H9 (cell line): ENCODE measurements at regions not wholly inside any gene's neighbourhood (a gene's known extent, or its start where the extent isn't known, plus 50 kb on each side); places are given as distances from the start of the nearest gene placed in this dataset.

Source experiments
- DNase-seq: peaks from one replicate; pipeline ENCODE4 v3.0.0-alpha.2; 2017
- H2AFZ ChIP-seq: one replicate; pipeline ENCODE4 v1.6.1; 2013; ENCODE audit warnings: mild to moderate bottlenecking, low read length, control low read depth, moderate library complexity
- H2AK5ac ChIP-seq: 2 replicates; pipeline ENCODE4 v1.6.1; 2013; ENCODE audit warnings: low read length, control low read depth, mixed read lengths; ENCODE audit not compliant: insufficient read length
- H2BK120ac ChIP-seq: one replicate; pipeline ENCODE4 v1.6.1; 2013; ENCODE audit warnings: low read depth, mild to moderate bottlenecking, low read length, control low read depth, inconsistent platforms; ENCODE audit not compliant: poor library complexity, severe bottlenecking
- H2BK12ac ChIP-seq: 2 replicates; pipeline ENCODE4 v1.6.1; 2013; ENCODE audit warnings: low read length, control low read depth, mixed read lengths, low read depth; ENCODE audit not compliant: insufficient read length
- H2BK15ac ChIP-seq: 2 replicates; pipeline ENCODE4 v1.6.1; 2013; ENCODE audit warnings: low read depth, low read length, control low read depth
- H2BK20ac ChIP-seq: one replicate; pipeline ENCODE4 v1.6.1; 2013; ENCODE audit warnings: low read depth, mild to moderate bottlenecking, low read length, control low read depth, inconsistent platforms; ENCODE audit not compliant: poor library complexity, severe bottlenecking
- H2BK5ac ChIP-seq: 2 replicates; pipeline ENCODE4 v1.6.1; 2013; ENCODE audit warnings: low read length, control low read depth, mixed read lengths; ENCODE audit not compliant: insufficient read length
- H3K14ac ChIP-seq: 2 replicates; pipeline ENCODE4 v1.6.1; 2013; ENCODE audit warnings: low read length, control low read depth; ENCODE audit not compliant: insufficient read depth
- H3K18ac ChIP-seq: 2 replicates; pipeline ENCODE4 v1.6.1; 2013; ENCODE audit warnings: low read depth, mild to moderate bottlenecking, mixed read lengths, low read length, control low read depth; ENCODE audit not compliant: insufficient read length
- H3K23ac ChIP-seq: 2 replicates; pipeline ENCODE4 v1.6.1; 2013; ENCODE audit warnings: low read length, control low read depth, mixed read lengths, low read depth; ENCODE audit not compliant: insufficient read length
- H3K23me2 ChIP-seq: 2 replicates; pipeline ENCODE4 v1.6.1; 2013; ENCODE audit warnings: low read depth, mild to moderate bottlenecking, mixed read lengths, low read length, control low read depth; ENCODE audit not compliant: insufficient read length, poor library complexity, severe bottlenecking
- H3K27ac ChIP-seq: 2 replicates; pipeline ENCODE4 v1.5.1; 2013; ENCODE audit warnings: low read length, control low read depth, mixed read lengths, low read depth; ENCODE audit not compliant: insufficient read length
- H3K27me3 ChIP-seq: 2 replicates; pipeline ENCODE4 v1.6.1; 2013; ENCODE audit warnings: low read length, control low read depth, inconsistent platforms; ENCODE audit not compliant: insufficient read depth
- H3K4ac ChIP-seq: 2 replicates; pipeline ENCODE4 v1.6.1; 2013; ENCODE audit warnings: low read depth, mild to moderate bottlenecking, control low read depth, inconsistent platforms, low read length, moderate library complexity
- H3K4me1 ChIP-seq: 2 replicates; pipeline ENCODE4 v1.6.1; 2013; ENCODE audit warnings: low read length, control low read depth, inconsistent platforms; ENCODE audit not compliant: insufficient read depth
- H3K4me2 ChIP-seq: 2 replicates; pipeline ENCODE4 v1.6.1; 2013; ENCODE audit warnings: low read length, control low read depth, mixed read lengths; ENCODE audit not compliant: insufficient read length, insufficient read depth
- H3K56ac ChIP-seq: 2 replicates; pipeline ENCODE4 v1.6.1; 2013; ENCODE audit warnings: low read depth, mild to moderate bottlenecking, mixed read lengths, low read length, control low read depth; ENCODE audit not compliant: insufficient read length
- H3K79me1 ChIP-seq: 2 replicates; pipeline ENCODE4 v1.6.1; 2013; ENCODE audit warnings: low read depth, mild to moderate bottlenecking, moderate library complexity, low read length, control low read depth, inconsistent platforms; ENCODE audit not compliant: insufficient read depth, poor library complexity, severe bottlenecking
- H3K79me2 ChIP-seq: 2 replicates; pipeline ENCODE4 v1.6.1; 2013; ENCODE audit warnings: low read length, control low read depth, inconsistent platforms; ENCODE audit not compliant: insufficient read depth
- H3K9ac ChIP-seq: 2 replicates; pipeline ENCODE4 v1.6.1; 2013; ENCODE audit warnings: low read length, control low read depth, mixed read lengths; ENCODE audit not compliant: insufficient read length; ENCODE audit errors: extremely low read depth
- H3K9me3 ChIP-seq: one replicate; pipeline ENCODE4 v1.6.1; 2013; ENCODE audit warnings: low read depth, low read length, inconsistent platforms; ENCODE audit not compliant: control insufficient read depth
- H3T11ph ChIP-seq: one replicate; pipeline ENCODE4 v1.6.1; 2013; ENCODE audit warnings: mild to moderate bottlenecking, low read length, control low read depth, inconsistent platforms
- H4K20me1 ChIP-seq: one replicate; pipeline ENCODE4 v1.6.1; 2013; ENCODE audit not compliant: control insufficient read depth, insufficient read length, insufficient read depth
- H4K5ac ChIP-seq: 2 replicates; pipeline ENCODE4 v1.6.1; 2013; ENCODE audit warnings: low read depth, mild to moderate bottlenecking, mixed read lengths, low read length, control low read depth; ENCODE audit not compliant: insufficient read length
- H4K8ac ChIP-seq: replicated peaks from 2 replicates; pipeline ENCODE4 v1.6.1; 2013; ENCODE audit warnings: low read length, control low read depth, mixed read lengths, low read depth; ENCODE audit not compliant: insufficient read length
- H4K91ac ChIP-seq: 2 replicates; pipeline ENCODE4 v1.6.1; 2013; ENCODE audit warnings: low read depth, mild to moderate bottlenecking, moderate library complexity, mixed read lengths, low read length, control low read depth; ENCODE audit not compliant: insufficient read length
- H3K27ac Mint-ChIP-seq, 3 experiments: 2 replicates in 2 of 3; 3 replicates in 1 of 3; pipeline ENCODE4 v1.8.0; 2020 to 2021; ENCODE audit warnings: mixed read lengths in 3 of 3, mild to moderate bottlenecking in 1 of 3, moderate library complexity in 1 of 3
- H3K27me3 Mint-ChIP-seq: 2 replicates; pipeline ENCODE4 v1.8.0; 2021; ENCODE audit warnings: low read depth, mild to moderate bottlenecking, moderate library complexity, mixed read lengths
- H3K36me3 Mint-ChIP-seq, 3 experiments: 2 replicates in 2 of 3; 3 replicates in 1 of 3; pipeline ENCODE4 v1.8.0; 2020 to 2021; ENCODE audit warnings: low read depth in 3 of 3, mixed read lengths in 3 of 3; ENCODE audit not compliant: insufficient read depth in 1 of 3
- H3K4me1 Mint-ChIP-seq, 2 experiments: 2 replicates each; pipeline ENCODE4 v1.8.0; 2020; ENCODE audit warnings: mixed read lengths in 2 of 2
- H3K4me3 Mint-ChIP-seq, 2 experiments: 2 replicates in 1 of 2; 3 replicates in 1 of 2; pipeline ENCODE4 v1.8.0; 2020 to 2021; ENCODE audit warnings: mild to moderate bottlenecking in 2 of 2, mixed read lengths in 2 of 2, moderate library complexity in 1 of 2
- H3K9me3 Mint-ChIP-seq, 2 experiments: 2 replicates in 1 of 2; 3 replicates in 1 of 2; pipeline ENCODE4 v1.8.0; 2020; ENCODE audit warnings: mild to moderate bottlenecking in 2 of 2, mixed read lengths in 2 of 2, moderate library complexity in 1 of 2
- CTCF ChIP-seq: fragments of 200-600 bp; sonication (generic); conservative IDR thresholded peaks from 3 replicates; pipeline ENCODE4 v1.8.0; 2021; ENCODE audit warnings: antibody characterized with exemption, mild to moderate bottlenecking
- WGBS: extraction: QIAGEN DNeasy Blood & Tissue Kit; methylation state at CpG from one replicate; pipeline ENCODE4 v1.1.7; 2013; ENCODE audit warnings: missing lambda C conversion rate, low lambda C conversion rate, mixed read lengths; ENCODE audit not compliant: insufficient read length; ENCODE audit errors: extremely low coverage; 5-methylcytosine and 5-hydroxymethylcytosine counted together

GRCh38 chr10:91335147-91335546 is 75.0 kb upstream of the HECTD2 start:
- no peak overlapping the region for H4K8ac ChIP-seq
- H2BK15ac ChIP-seq, result no peak overlapping the region
- no peak overlapping the region for H3K23ac ChIP-seq
- no peaks in the 10 kb centered on the region for H3K79me1 ChIP-seq
- H3K9ac ChIP-seq, result no peak overlapping the region
- no peaks in the 10 kb centered on the region for H4K20me1 ChIP-seq
- no peaks in the 10 kb centered on the region for H3K36me3 Mint-ChIP-seq
- no peak overlapping the region for H3K4ac ChIP-seq
- H3K56ac ChIP-seq, result no peak overlapping the region
- no peaks in the 10 kb centered on the region for H3K4me1 ChIP-seq
- peaks cover 0 to 2% of the 10 kb centered on the region in 2 experiments; a peak in 2 of 5 replicates for H3K9me3 Mint-ChIP-seq
- H3K79me2 ChIP-seq, result no peaks in the 10 kb centered on the region
- TF ChIP-seq CTCF, result peak; percentile 33; the same call in 2 of the 3 replicates
- no peak overlapping the region for H3K14ac ChIP-seq
- no peak overlapping the region for H2AFZ ChIP-seq
- H2BK12ac ChIP-seq, result no peak overlapping the region
- no peak overlapping the region for H3K4me2 ChIP-seq
- H3K27me3 ChIP-seq, result no peaks in the 10 kb centered on the region
- no peak overlapping the region for H3K18ac ChIP-seq
- H3K9me3 ChIP-seq, result no peaks in the 10 kb centered on the region
- H3K27ac Mint-ChIP-seq, result no peak overlapping the region
- H3K27me3 Mint-ChIP-seq, result peaks cover 4% of the 10 kb centered on the region; the same call in 1 of the 2 replicates
- no peak overlapping the region for H2BK120ac ChIP-seq
- WGBS, result no CpG with 5 or more reads among the region's 3 CpGs
- H4K5ac ChIP-seq, result no peak overlapping the region
- H3T11ph ChIP-seq, result no peak overlapping the region
- no peaks in the 10 kb centered on the region for H3K23me2 ChIP-seq
- no peak overlapping the region for H4K91ac ChIP-seq
- H2BK20ac ChIP-seq, result no peak overlapping the region
- no peak overlapping the region for H2AK5ac ChIP-seq
- no peak overlapping the region for H2BK5ac ChIP-seq
- DNase-seq, result no peak
- H3K27ac ChIP-seq, result no peak overlapping the region
- no peak overlapping the region; a peak in 1 of 5 replicates for H3K4me3 Mint-ChIP-seq
- H3K4me1 Mint-ChIP-seq, result 0 out of 4 replicates have a peak, but pooled peaks cover 0 to 3% of the 10 kb centered on the region in 2 experiments
